ENCODE measurements at regions not wholly inside any gene's neighbourhood (a gene's known extent, or its start where the extent isn't known, plus 50 kb on each side); places are given as distances from the start of the nearest gene placed in this dataset.

GRCh38 chr12:92362126-92362525 lies 216.5 kb upstream of the BTG1 start:
- no peak for TF ChIP-seq CTCF (IDR thresholded peaks at IDR 0.05; ENCODE audit: low read length)
- no peak for TF ChIP-seq EZH2phosphoT487 (IDR thresholded peaks at IDR 0.05; ENCODE audit: low read length)
- TF ChIP-seq EZH2 (optimal IDR thresholded peaks at IDR 0.05; ENCODE audit: low read depth, low read length) = no peak
